ENCODE measurements at regions not wholly inside any gene's neighbourhood (a gene's known extent, or its start where the extent isn't known, plus 50 kb on each side); places are given as distances from the start of the nearest gene placed in this dataset.

GRCh38 chr7:116317907-116318306 is 107.6 kb downstream of the TES start:
- TF ChIP-seq POLR2A (IDR thresholded peaks at IDR 0.05): no peak
- TF ChIP-seq CTCF (IDR thresholded peaks at IDR 0.05): no peak
- no peak for TF ChIP-seq POLR2AphosphoS5 (IDR thresholded peaks at IDR 0.05)
